ENCODE measurements at regions not wholly inside any gene's neighbourhood (a gene's known extent, or its start where the extent isn't known, plus 50 kb on each side); places are given as distances from the start of the nearest gene placed in this dataset.

- no peaks in the 10 kb centered on the region for H3K9me3 ChIP-seq
- no peaks in the 10 kb centered on the region for H3K4me1 ChIP-seq
- no peaks in the 10 kb centered on the region for H3K27me3 ChIP-seq
- TF ChIP-seq CTCF (IDR thresholded peaks at IDR 0.05): no peak
- FAIRE-seq: no peak
- DNase-seq: no peak
- peaks cover 0 to 3% (median 0%) of the 10 kb centered on the region in 3 donors for H3K36me3 ChIP-seq
- no peak overlapping the region for H3K27ac ChIP-seq
- H3K4me3 ChIP-seq: no peak overlapping the region
- intact Hi-C loops (cut with DNase I): no loop called here
- ATAC-seq: no peak
These were observed 195.2 kb downstream of the MRPL39 start for GRCh38 chr21:25412100-25412499.

- no peak for TF ChIP-seq CTCF (IDR thresholded peaks at IDR 0.05)
- H3K36me3 ChIP-seq: peaks cover 0 to 3% (median 0%) of the 10 kb centered on the region in 3 donors
- H3K4me1 ChIP-seq: no peaks in the 10 kb centered on the region
- no peaks in the 10 kb centered on the region for H3K9me3 ChIP-seq
- intact Hi-C loops (cut with DNase I): no loop called here
- no peak for DNase-seq
- H3K27me3 ChIP-seq: no peaks in the 10 kb centered on the region
- no peak for FAIRE-seq
- H3K4me3 ChIP-seq: no peak overlapping the region
- ATAC-seq: no peak
- H3K27ac ChIP-seq: no peak overlapping the region
These were observed 197.3 kb downstream of the MRPL39 start for GRCh38 chr21:25409978-25410377.

DNA sequence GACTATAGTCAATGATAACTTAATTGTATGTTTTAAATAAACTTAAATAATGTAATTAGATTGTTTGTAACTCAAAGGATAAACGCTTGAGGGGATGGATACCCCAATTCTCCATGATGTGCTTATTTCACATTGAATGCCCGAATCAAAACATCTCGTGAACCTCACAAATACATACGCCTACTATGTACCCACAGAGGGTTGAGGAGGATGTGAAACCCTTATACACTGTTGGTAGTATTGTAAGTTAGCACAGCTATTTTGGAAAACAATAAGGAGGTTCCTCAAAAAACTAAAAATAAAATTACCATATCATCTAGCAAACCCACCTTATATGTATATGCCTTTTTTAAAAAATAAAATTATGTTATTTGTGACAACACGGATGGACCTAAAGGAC lies 198.6 kb downstream of the MRPL39 start:
- H3K36me3 ChIP-seq: peaks cover 0 to 3% (median 0%) of the 10 kb centered on the region in 3 donors
- H3K27me3 ChIP-seq: no peaks in the 10 kb centered on the region
- no peak for FAIRE-seq
- no peak overlapping the region for H3K4me3 ChIP-seq
- no peak for DNase-seq
- H3K4me1 ChIP-seq: no peaks in the 10 kb centered on the region
- ATAC-seq: no peak
- no peaks in the 10 kb centered on the region for H3K9me3 ChIP-seq
- H3K27ac ChIP-seq: no peak overlapping the region
- intact Hi-C loops (cut with DNase I): no loop called here
- no peak for TF ChIP-seq CTCF (IDR thresholded peaks at IDR 0.05)
- WGBS, 2 donors: 63 to 72% methylated on average over 5 of the region's 5 CpGs

DNA sequence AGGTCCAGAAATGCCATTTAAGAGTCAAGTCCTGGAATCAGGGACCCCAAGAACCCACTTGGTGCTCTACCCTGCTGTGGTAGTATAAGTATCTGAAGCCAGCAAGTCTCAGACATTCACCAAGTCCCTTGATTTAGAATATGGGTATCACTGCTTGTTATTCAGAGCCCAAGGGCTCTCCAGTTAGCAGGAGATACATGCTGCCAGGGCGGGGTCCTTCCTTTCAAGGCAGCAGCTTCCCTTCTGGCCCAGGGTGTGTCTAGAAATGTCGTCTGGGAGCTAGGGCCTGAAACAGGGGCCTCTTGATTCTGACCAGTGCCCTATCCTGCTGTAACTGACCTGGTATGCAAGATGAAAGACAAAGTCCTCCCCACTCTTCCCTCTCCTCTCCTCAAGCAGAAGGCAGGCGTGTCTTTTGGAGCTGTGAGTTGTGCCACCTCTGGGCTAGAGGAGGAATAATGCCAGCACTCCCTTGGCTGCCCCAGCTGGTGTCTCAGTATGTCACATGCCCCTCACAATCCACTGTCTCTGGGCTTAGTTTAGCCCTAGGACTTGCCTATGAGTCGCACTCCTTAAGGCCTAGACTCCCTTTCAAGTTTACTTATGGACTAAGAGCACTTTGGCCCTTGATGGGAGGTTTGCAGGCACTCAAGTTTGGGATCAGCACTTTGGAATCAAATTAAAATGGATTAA lies 200.2 kb downstream of the MRPL39 start:
- 73 to 85% methylated on average over 4 of the region's 4 CpGs for WGBS, 2 donors
- FAIRE-seq (no peak), DNase-seq (no peak), ATAC-seq (no peak)
- Histone ChIP-seq H3K27me3 (no peaks in the 10 kb centered on the region), H3K9me3 (no peaks in the 10 kb centered on the region), H3K4me1 (no peaks in the 10 kb centered on the region), H3K27ac (no peak overlapping the region), H3K36me3 (peaks cover 0 to 3% (median 0%) of the 10 kb centered on the region in 3 donors), H3K4me3 (no peak overlapping the region)
- intact Hi-C loops (cut with DNase I): no loop called here
- TF ChIP-seq CTCF (IDR thresholded peaks at IDR 0.05): no peak

DNA sequence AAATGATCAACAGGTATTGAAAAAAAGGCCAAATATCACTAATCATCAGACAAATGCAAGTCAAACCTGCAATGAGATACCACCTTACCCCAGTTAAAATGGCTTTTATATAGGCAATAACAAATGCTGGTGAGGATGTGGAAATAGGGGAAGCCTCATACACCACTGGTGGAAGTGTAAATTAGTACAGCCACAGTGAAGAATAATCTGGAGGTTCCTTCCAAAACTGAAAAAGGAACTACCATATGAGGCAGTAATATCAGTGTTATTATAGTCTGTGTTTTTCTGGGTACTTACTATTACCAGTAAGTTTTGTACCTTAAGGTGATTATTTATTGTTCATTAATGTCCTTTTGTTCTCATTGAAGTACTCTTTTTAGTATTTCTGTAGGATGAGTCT lies 201.3 kb downstream of the MRPL39 start:
- H3K4me1 ChIP-seq: no peaks in the 10 kb centered on the region
- H3K36me3 ChIP-seq: peaks cover 0 to 3% (median 0%) of the 10 kb centered on the region in 3 donors
- intact Hi-C loops (cut with DNase I): no loop called here
- ATAC-seq (peak in 1 of 4 donors; percentile 13), FAIRE-seq (no peak), DNase-seq (no peak)
- no peak overlapping the region for H3K27ac ChIP-seq
- no peaks in the 10 kb centered on the region for H3K9me3 ChIP-seq
- no peaks in the 10 kb centered on the region for H3K27me3 ChIP-seq
- no peak overlapping the region for H3K4me3 ChIP-seq
- TF ChIP-seq CTCF (IDR thresholded peaks at IDR 0.05): no peak

Measured in pancreas (tissue), 10 donors.